Thymus (tissue), 11 donors: ENCODE measurements at regions not wholly inside any gene's neighbourhood (a gene's known extent, or its start where the extent isn't known, plus 50 kb on each side); places are given as distances from the start of the nearest gene placed in this dataset.

Experiments used
- DNase-seq, 9 donors: peaks; one replicate each; pipeline ENCODE4 v3.0.0-alpha.2; 2013; ENCODE audit warnings: low spot score in 9 of 9, low read depth in 6 of 9, missing footprints in 1 of 9
- H3K27ac ChIP-seq, 2 donors: one replicate each; pipeline ENCODE4 v1.5.1; 2013; ENCODE audit warnings: control low read depth in 1 of 2, low read depth in 1 of 2, low read length in 1 of 2, mild to moderate bottlenecking in 1 of 2, moderate library complexity in 1 of 2
- H3K27me3 ChIP-seq, 2 donors: one replicate each; pipeline ENCODE4 v1.5.1; 2013; ENCODE audit warnings: low read length in 1 of 2; ENCODE audit not compliant: control insufficient read depth in 2 of 2, insufficient read depth in 1 of 2
- H3K36me3 ChIP-seq, 2 donors: one replicate each; pipeline ENCODE4 v1.5.1; 2013; ENCODE audit warnings: low read length in 1 of 2, mild to moderate bottlenecking in 1 of 2, moderate library complexity in 1 of 2; ENCODE audit not compliant: control insufficient read depth in 2 of 2, insufficient read depth in 2 of 2
- H3K4me1 ChIP-seq, 2 donors: one replicate each; pipeline ENCODE4 v1.5.1; 2013; ENCODE audit warnings: low read length in 2 of 2; ENCODE audit not compliant: control insufficient read depth in 2 of 2, insufficient read depth in 2 of 2
- H3K4me3 ChIP-seq, 2 donors: one replicate each; pipeline ENCODE4 v1.5.1; 2013; ENCODE audit warnings: low read length in 2 of 2, control low read depth in 1 of 2, mild to moderate bottlenecking in 1 of 2
- H3K9me3 ChIP-seq, 2 donors: one replicate each; pipeline ENCODE4 v1.5.1; 2013; ENCODE audit warnings: low read length in 1 of 2, mild to moderate bottlenecking in 1 of 2; ENCODE audit not compliant: control insufficient read depth in 2 of 2, insufficient read depth in 1 of 2
- WGBS: extraction: QIAGEN DNeasy Blood & Tissue Kit; methylation state at CpG from one replicate; pipeline ENCODE4 v1.1.7; 2013; 5-methylcytosine and 5-hydroxymethylcytosine counted together
- donor health status: healthy.

DNA sequence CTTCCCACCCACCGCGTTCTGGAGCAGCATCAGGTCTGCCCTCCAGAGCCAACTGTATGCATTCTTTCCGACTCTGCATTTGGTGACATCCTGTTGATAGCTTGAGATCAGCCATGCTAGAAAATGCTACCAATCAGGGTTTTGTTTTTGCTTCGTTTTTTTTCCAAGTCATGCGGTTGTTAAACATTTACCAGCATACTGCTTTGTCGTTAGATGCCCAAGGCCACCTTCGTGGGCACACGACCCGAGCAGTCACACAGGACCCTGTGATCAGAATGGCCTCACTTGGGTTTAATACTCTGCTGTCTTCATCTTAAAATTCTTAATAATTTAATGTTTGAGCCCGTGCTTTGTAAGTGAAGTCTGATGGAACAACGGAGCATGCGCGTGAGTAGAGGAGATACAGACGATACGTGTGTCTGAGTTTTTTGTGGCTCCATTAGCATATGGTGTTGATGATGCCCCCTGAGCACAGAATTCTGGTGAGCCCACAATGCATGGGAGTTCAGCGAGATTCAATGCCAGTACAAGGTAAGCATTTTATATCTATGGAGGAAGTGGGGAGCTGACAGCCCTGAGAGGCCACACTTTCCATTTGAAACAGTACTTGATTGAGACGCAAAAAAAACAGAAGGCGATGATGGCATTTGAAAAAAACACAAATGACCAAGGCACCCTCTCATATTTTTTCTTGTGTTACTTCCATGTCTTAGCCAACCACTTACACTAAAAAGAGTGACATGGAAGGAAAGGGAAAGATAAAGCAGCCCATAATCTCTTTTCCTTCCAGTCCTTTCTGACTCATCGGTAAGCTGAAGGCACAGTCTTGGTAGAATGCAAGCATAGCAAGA is 323.6 kb downstream of the BCOR start:
- no peaks in the 10 kb centered on the region for H3K9me3 ChIP-seq
- 86% methylated on average over 19 of the region's 19 CpGs for WGBS
- peak in 1 of 9 donors; percentile 47 for DNase-seq
- H3K4me1 ChIP-seq = peaks cover 17 to 57% of the 10 kb centered on the region in 2 donors
- peak overlapping the region; percentile 50 to 77 for H3K27ac ChIP-seq
- H3K27me3 ChIP-seq = peaks cover 0 to 4% of the 10 kb centered on the region in 2 donors
- no peaks in the 10 kb centered on the region for H3K36me3 ChIP-seq
- H3K4me3 ChIP-seq = no peak overlapping the region

GRCh38 chrX:39774774-39775328 is 322.9 kb downstream of the BCOR start:
- DNase-seq = no peak
- Histone ChIP-seq H3K36me3 (no peaks in the 10 kb centered on the region), H3K27ac (peak overlapping the region in 1 of 2 donors; percentile 43), H3K27me3 (peaks cover 0 to 4% of the 10 kb centered on the region in 2 donors), H3K4me1 (peaks cover 17 to 57% of the 10 kb centered on the region in 2 donors), H3K9me3 (peaks cover 0 to 5% of the 10 kb centered on the region in 2 donors), H3K4me3 (no peak overlapping the region)
- WGBS = 91% methylated on average over 5 of the region's 5 CpGs

- Histone ChIP-seq H3K27me3 (no peaks in the 10 kb centered on the region), H3K27ac (peak overlapping the region; percentile 70 to 74), H3K36me3 (no peaks in the 10 kb centered on the region), H3K4me3 (no peak overlapping the region), H3K9me3 (peaks cover 0 to 11% of the 10 kb centered on the region in 2 donors), H3K4me1 (peaks cover 11 to 39% of the 10 kb centered on the region in 2 donors)
- DNase-seq = peak in 2 of 9 donors; percentile 44 to 70
- WGBS = 29% methylated on average over 5 of the region's 5 CpGs
Measured at GRCh38 chrX:39777623-39778025, 320.1 kb downstream of the BCOR start.

- no peak overlapping the region for H3K4me3 ChIP-seq
- H3K4me1 ChIP-seq = peaks cover 11 to 22% of the 10 kb centered on the region in 2 donors
- DNase-seq = no peak
- 77% methylated on average over 12 of the region's 12 CpGs for WGBS
- peaks cover 0 to 11% of the 10 kb centered on the region in 2 donors for H3K9me3 ChIP-seq
- no peaks in the 10 kb centered on the region for H3K27me3 ChIP-seq
- H3K27ac ChIP-seq = no peak overlapping the region
- no peaks in the 10 kb centered on the region for H3K36me3 ChIP-seq
Measured at GRCh38 chrX:39779952-39780783, 317.6 kb downstream of the BCOR start.

GRCh38 chrX:39782276-39782675 is 315.5 kb downstream of the BCOR start:
- Histone ChIP-seq H3K27ac (no peak overlapping the region), H3K36me3 (no peaks in the 10 kb centered on the region), H3K4me3 (no peak overlapping the region), H3K9me3 (peaks cover 0 to 15% of the 10 kb centered on the region in 2 donors), H3K27me3 (no peaks in the 10 kb centered on the region), H3K4me1 (peaks cover 9 to 11% of the 10 kb centered on the region in 2 donors)
- WGBS = 100% methylated on average over 4 of the region's 4 CpGs
- DNase-seq = no peak

GRCh38 chrX:39787999-39788398 is 309.8 kb downstream of the BCOR start:
- Histone ChIP-seq H3K27me3 (no peaks in the 10 kb centered on the region), H3K4me1 (no peaks in the 10 kb centered on the region), H3K27ac (no peak overlapping the region), H3K9me3 (peaks cover 0 to 4% of the 10 kb centered on the region in 2 donors), H3K4me3 (no peak overlapping the region), H3K36me3 (no peaks in the 10 kb centered on the region)
- 98% methylated on average over 6 of the region's 6 CpGs for WGBS
- DNase-seq = no peak

GRCh38 chrX:39788521-39788920 is 309.2 kb downstream of the BCOR start:
- DNase-seq = no peak
- WGBS = 96% methylated on average over 6 of the region's 6 CpGs
- H3K27ac ChIP-seq = no peak overlapping the region
- no peaks in the 10 kb centered on the region for H3K4me1 ChIP-seq
- peaks cover 0 to 4% of the 10 kb centered on the region in 2 donors for H3K9me3 ChIP-seq
- no peak overlapping the region for H3K4me3 ChIP-seq
- no peaks in the 10 kb centered on the region for H3K27me3 ChIP-seq
- H3K36me3 ChIP-seq = no peaks in the 10 kb centered on the region

- Histone ChIP-seq H3K9me3 (peaks cover 0 to 2% of the 10 kb centered on the region in 2 donors), H3K27me3 (no peaks in the 10 kb centered on the region), H3K4me3 (no peak overlapping the region), H3K4me1 (no peaks in the 10 kb centered on the region), H3K36me3 (no peaks in the 10 kb centered on the region), H3K27ac (no peak overlapping the region)
- WGBS = 94% methylated on average over 6 of the region's 6 CpGs
- no peak for DNase-seq
Measured at GRCh38 chrX:39791691-39792090, 306.1 kb downstream of the BCOR start.

- H3K27ac ChIP-seq = no peak overlapping the region
- WGBS = 94% methylated on average over 7 of the region's 7 CpGs
- DNase-seq = no peak
- no peaks in the 10 kb centered on the region for H3K36me3 ChIP-seq
- H3K9me3 ChIP-seq = no peaks in the 10 kb centered on the region
- H3K27me3 ChIP-seq = no peaks in the 10 kb centered on the region
- H3K4me3 ChIP-seq = no peak overlapping the region
- H3K4me1 ChIP-seq = no peaks in the 10 kb centered on the region
Measured at GRCh38 chrX:39795605-39796004, 302.2 kb downstream of the BCOR start.
